Coronary artery (tissue), 2 donors: ENCODE measurements at regions not wholly inside any gene's neighbourhood (a gene's known extent, or its start where the extent isn't known, plus 50 kb on each side); places are given as distances from the start of the nearest gene placed in this dataset.

Experiments
- DNase-seq: peaks from one replicate; pipeline ENCODE4 v3.0.0-alpha.2; 2017; ENCODE audit warnings: low spot score
- H3K27ac ChIP-seq, 2 donors: fragments of 200-600 bp; sonication (generic); one replicate each; pipeline ENCODE4 v1.5.1; 2016 to 2019
- H3K4me3 ChIP-seq: fragments of 200-600 bp; sonication (generic); 2 replicates; pipeline ENCODE4 v1.5.1; 2016; ENCODE audit warnings: mild to moderate bottlenecking, moderate library complexity
- TF ChIP-seq, protein P1 (sequence below): fragments of 200-600 bp; sonication (generic); IDR thresholded peaks from one replicate; pipeline ENCODE4 v1.5.1; 2019; ENCODE audit warnings: antibody characterized with exemption

DNA sequence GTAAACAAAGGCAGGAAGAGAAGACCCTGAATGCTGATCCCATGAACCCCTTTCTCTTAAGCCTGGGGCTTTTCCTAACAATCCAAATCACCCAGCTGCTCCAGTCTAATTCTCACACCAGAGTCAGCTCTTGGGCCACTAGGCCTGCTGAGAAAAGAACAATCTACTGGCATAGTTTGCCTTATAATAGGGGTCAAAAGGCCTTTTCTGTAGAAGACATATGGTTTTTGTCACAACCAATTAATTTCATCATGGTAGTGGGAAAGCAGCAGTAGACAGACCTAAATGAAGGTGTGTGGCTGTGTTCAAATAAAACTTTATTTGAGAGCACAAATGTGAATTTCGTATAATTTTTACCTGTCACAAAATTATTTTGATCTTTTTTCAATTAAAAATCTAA is 994.7 kb upstream of the EPHA7 start:
- no peak for DNase-seq
- Histone ChIP-seq H3K27ac (no peak overlapping the region), H3K4me3 (no peak overlapping the region)
- TF ChIP-seq, protein P1, sequence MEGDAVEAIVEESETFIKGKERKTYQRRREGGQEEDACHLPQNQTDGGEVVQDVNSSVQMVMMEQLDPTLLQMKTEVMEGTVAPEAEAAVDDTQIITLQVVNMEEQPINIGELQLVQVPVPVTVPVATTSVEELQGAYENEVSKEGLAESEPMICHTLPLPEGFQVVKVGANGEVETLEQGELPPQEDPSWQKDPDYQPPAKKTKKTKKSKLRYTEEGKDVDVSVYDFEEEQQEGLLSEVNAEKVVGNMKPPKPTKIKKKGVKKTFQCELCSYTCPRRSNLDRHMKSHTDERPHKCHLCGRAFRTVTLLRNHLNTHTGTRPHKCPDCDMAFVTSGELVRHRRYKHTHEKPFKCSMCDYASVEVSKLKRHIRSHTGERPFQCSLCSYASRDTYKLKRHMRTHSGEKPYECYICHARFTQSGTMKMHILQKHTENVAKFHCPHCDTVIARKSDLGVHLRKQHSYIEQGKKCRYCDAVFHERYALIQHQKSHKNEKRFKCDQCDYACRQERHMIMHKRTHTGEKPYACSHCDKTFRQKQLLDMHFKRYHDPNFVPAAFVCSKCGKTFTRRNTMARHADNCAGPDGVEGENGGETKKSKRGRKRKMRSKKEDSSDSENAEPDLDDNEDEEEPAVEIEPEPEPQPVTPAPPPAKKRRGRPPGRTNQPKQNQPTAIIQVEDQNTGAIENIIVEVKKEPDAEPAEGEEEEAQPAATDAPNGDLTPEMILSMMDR = no peak

DNA sequence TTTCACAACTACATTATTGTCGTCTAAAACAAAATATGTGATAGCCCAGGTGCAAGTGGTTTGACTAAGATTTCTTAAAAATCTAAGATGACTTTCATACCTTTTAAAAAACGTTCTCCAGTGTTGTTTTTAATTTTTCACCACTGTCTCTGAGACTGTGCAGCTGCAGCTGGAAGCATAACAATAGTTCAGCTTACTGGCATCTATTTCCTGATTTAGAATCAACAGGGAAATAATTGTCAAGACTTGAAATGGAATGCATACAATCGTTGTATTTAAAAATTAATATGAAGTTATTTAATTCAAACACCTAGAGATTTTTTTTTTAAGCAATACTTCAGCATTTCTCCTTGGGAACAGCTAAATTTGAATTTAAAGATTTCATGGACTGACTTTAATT is 982.0 kb upstream of the EPHA7 start:
- H3K4me3 ChIP-seq = no peak overlapping the region
- no peak overlapping the region for H3K27ac ChIP-seq
- no peak for DNase-seq
- TF ChIP-seq, protein P1 = no peak

DNA sequence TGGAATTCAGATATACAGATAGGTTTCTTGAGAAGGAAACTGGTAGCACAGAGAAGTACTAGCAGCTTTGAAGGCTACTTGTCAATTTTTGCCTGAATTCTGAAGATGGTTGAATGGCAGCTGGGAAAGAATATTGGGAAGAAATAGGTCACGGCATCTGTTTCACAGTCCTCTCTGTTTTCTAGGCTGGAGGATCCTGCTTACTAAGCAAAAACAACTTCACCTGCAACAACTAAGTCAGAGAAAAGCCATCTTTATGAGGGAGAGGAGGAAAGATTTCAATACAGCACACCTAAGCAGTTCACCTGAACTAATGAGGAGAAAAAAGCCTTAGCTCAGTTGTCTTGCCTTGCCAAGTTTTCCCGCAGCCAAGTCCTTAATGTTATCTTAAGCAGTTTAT is 975.5 kb upstream of the EPHA7 start:
- Histone ChIP-seq H3K4me3 (no peak overlapping the region), H3K27ac (no peak overlapping the region)
- TF ChIP-seq, protein P1 = no peak
- DNase-seq = no peak

DNA sequence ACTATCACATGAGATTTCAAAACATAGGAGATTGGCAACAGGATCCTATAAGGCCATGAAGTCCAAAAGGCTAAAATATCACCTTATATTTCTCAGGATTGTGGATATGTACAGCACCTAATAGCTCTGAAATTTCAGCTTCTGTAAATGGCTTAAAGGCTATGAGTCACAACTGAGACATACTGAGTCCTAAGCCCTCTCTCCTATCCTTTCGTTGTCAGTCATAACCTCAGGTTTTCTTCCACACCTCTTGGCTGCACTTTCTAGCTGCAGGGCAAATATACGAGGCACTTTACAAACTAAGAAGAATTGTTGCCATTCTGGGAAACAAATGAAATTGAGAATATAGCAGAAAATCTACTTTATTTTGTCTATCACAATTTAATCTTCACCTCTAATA is 969.9 kb upstream of the EPHA7 start:
- Histone ChIP-seq H3K27ac (no peak overlapping the region), H3K4me3 (no peak overlapping the region)
- no peak for DNase-seq
- TF ChIP-seq, protein P1 = no peak

DNA sequence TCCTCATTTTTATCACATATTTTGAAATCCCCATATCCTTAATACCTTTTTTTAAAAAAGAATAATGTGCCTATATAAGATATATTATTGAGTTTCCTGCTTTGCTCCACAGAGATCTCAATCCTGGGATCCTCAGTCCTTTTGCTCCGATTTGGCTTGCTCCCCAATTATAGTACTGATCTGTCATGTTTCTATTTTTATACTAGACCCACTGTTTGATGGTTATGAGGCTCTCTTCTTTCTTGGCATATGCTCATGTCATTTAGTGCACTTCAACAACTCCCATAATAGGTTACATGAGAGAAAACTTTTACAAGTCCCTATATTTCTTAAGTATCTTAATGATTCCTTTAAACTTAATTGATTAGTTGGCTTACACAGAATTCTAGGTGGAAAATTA is 958.5 kb upstream of the EPHA7 start:
- Histone ChIP-seq H3K4me3 (no peak overlapping the region), H3K27ac (no peak overlapping the region)
- DNase-seq = no peak
- TF ChIP-seq, protein P1 = no peak

DNA sequence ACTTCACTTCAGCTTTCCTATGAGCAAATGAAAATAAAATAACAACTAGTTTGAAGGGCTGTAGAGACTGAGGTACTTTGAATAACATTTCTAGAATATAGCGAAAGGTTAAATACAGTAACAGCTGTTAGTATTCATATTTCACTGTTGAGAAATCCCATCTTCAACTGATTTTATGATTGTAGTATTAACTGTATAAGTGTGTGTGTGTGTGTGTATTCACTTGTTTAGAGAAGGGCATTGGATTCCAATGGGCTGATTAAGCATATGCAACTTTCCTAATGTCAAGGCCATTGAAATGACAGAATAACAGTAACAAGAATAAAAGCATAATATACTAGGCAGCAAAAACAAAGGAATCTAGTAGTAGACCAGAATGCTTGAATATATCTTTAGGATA is 957.5 kb upstream of the EPHA7 start:
- H3K4me3 ChIP-seq = no peak overlapping the region
- H3K27ac ChIP-seq = no peak overlapping the region
- no peak for DNase-seq
- TF ChIP-seq, protein P1 = no peak

DNA sequence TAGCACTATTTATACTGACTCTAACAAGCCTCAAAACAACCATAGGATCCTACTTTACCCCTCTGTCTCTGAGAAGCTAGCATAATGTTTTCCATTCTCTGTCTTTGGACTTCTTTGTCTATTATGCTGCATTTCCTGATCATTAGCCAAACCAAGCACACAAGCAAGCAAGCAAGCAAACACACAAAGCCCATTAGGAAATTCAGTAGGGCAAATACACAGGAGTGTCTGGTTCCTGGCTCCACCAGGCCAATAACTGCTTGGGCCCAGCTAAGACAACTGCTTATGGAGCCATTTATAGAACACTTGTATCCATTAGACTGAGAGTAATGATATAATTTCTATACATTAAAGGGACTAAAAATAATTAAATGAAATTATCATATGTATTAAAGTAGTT is 952.9 kb upstream of the EPHA7 start:
- Histone ChIP-seq H3K4me3 (no peak overlapping the region), H3K27ac (no peak overlapping the region)
- TF ChIP-seq, protein P1 = no peak
- DNase-seq = no peak
